ENCODE measurements at regions not wholly inside any gene's neighbourhood (a gene's known extent, or its start where the extent isn't known, plus 50 kb on each side); places are given as distances from the start of the nearest gene placed in this dataset.

DNA sequence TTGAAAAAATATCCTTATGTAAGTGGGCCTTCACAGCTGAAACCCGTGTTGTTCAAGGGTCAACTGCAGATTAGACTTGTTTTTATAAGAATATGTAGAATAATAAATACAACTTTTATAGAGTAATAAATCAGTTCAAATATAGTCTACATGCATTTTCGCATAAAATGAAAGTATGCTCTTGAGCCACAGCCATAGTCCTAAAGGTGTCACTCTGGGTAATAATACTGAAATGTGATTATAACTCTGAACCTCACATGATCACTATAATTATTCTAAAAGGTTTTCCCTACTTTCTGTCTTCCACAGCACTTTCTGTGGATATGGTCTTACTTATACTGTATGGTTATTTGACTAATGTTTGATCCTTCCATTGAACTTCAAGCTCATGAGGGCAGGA lies 185.8 kb downstream of the SLC6A15 start:
- Histone ChIP-seq H2BK20ac (ENCODE audit: low read depth, low read length) (no peak overlapping the region), H4K91ac (ENCODE audit: insufficient read depth, low read depth, low read length) (no peak overlapping the region), H3K4ac (ENCODE audit: low read depth, low read length) (no peak overlapping the region), H2BK15ac (ENCODE audit: low read depth, low read length) (no peak overlapping the region), H3K79me1 (ENCODE audit: low read depth in 1 of 2, low read length in 2 of 2) (no peaks in the 10 kb centered on the region), H3K18ac (ENCODE audit: low read depth, low read length) (no peak overlapping the region), H3K4me3 (ENCODE audit: insufficient read depth, low read depth, low read length) (no peak overlapping the region), H4K5ac (ENCODE audit: low read depth, low read length) (no peak overlapping the region), H3K27me3 (ENCODE audit: control insufficient read depth, insufficient read depth, low read length) (no peaks in the 10 kb centered on the region), H4K8ac (ENCODE audit: low read depth in 2 of 2, low read length in 2 of 2) (no peak overlapping the region), H3K56ac (ENCODE audit: extremely low read depth, insufficient read depth, low read length) (no peak overlapping the region), H2AK9ac (replicated peaks; ENCODE audit: low read depth, low read length, poor library complexity) (no peak overlapping the region), H3K9ac (ENCODE audit: low read depth, low read length) (no peak overlapping the region), H2AFZ (replicated peaks; ENCODE audit: low read length, poor library complexity) (no peak overlapping the region), H3K4me2 (ENCODE audit: low read depth, low read length) (no peak overlapping the region), H3K23ac (ENCODE audit: low read depth, low read length) (no peak overlapping the region), H3K36me3 (ENCODE audit: control insufficient read depth, insufficient read depth, low read length) (no peaks in the 10 kb centered on the region), H2BK120ac (ENCODE audit: low read depth, low read length) (no peak overlapping the region), H2BK5ac (ENCODE audit: low read depth, low read length, poor library complexity, severe bottlenecking) (no peak overlapping the region), H2AK5ac (ENCODE audit: low read depth, low read length) (no peak overlapping the region), H4K20me1 (ENCODE audit: insufficient read depth, low read length) (no peaks in the 10 kb centered on the region), H3K9me1 (ENCODE audit: insufficient read depth, low read length) (no peaks in the 10 kb centered on the region), H3K14ac (replicated peaks; ENCODE audit: low read depth, low read length) (no peak overlapping the region), H3K27ac (ENCODE audit: insufficient read depth, low read length) (no peak overlapping the region), H3K4me1 (ENCODE audit: control insufficient read depth, insufficient read depth, low read length) (no peaks in the 10 kb centered on the region), H3K9me3 (ENCODE audit: control insufficient read depth, insufficient read depth, low read length) (no peaks in the 10 kb centered on the region)
- DNase-seq, result no peak
- ATAC-seq (ENCODE audit: low read depth), result no peak
- in situ Hi-C loops (cut with MboI; ENCODE audit: low sequenced_read_pairs), result no loop called here
- dilution Hi-C loops (cut with HindIII; ENCODE audit: low sequenced_read_pairs, unreplicated experiment), result no loop called here
- WGBS, 2 experiments (ENCODE audit: extremely low coverage in 2 of 2, insufficient read length in 1 of 2), result no CpG with 5 or more reads among the region's 2 CpGs
- intact Hi-C loops (cut with micrococcal nuclease), result no loop called here
- CTCF ChIA-PET, result interaction anchor here (0.9 kb wide), 1 partner anchor 11 kb away, joined by 4 read pairs; no protein-coding TSS in a partner anchor
- no peak for TF ChIP-seq USF2 (IDR thresholded peaks at IDR 0.05; ENCODE audit: low read depth, low read length)
- no peak for TF ChIP-seq BHLHE40 (IDR thresholded peaks at IDR 0.05; ENCODE audit: low read depth, low read length)
- BruUV-seq (replicated peaks), result no TSS peak
- POLR2A ChIA-PET (ENCODE audit: unreplicated experiment), result no interaction called here

Measured in IMR-90 (cell line).